Breast epithelium (tissue), 3 donors: ENCODE measurements at regions not wholly inside any gene's neighbourhood (a gene's known extent, or its start where the extent isn't known, plus 50 kb on each side); places are given as distances from the start of the nearest gene placed in this dataset.

ENCODE experiments used
- POLR2A ChIP-seq: fragments of 450-650 bp; IDR thresholded peaks from one replicate; pipeline ENCODE4 v1.6.1; 2016; ENCODE audit warnings: antibody characterized with exemption, mild to moderate bottlenecking, moderate library complexity
- TF ChIP-seq, protein P1 (sequence below), 3 donors: fragments of 450-650 bp; IDR thresholded peaks; one replicate each; pipeline ENCODE4 v1.5.1; 2016 to 2017; ENCODE audit warnings: antibody characterized with exemption in 3 of 3, mild to moderate bottlenecking in 3 of 3, moderate library complexity in 3 of 3

GRCh38 chr2:209095432-209095831 lies 328.4 kb upstream of the MAP2 start:
- TF ChIP-seq, protein P1, sequence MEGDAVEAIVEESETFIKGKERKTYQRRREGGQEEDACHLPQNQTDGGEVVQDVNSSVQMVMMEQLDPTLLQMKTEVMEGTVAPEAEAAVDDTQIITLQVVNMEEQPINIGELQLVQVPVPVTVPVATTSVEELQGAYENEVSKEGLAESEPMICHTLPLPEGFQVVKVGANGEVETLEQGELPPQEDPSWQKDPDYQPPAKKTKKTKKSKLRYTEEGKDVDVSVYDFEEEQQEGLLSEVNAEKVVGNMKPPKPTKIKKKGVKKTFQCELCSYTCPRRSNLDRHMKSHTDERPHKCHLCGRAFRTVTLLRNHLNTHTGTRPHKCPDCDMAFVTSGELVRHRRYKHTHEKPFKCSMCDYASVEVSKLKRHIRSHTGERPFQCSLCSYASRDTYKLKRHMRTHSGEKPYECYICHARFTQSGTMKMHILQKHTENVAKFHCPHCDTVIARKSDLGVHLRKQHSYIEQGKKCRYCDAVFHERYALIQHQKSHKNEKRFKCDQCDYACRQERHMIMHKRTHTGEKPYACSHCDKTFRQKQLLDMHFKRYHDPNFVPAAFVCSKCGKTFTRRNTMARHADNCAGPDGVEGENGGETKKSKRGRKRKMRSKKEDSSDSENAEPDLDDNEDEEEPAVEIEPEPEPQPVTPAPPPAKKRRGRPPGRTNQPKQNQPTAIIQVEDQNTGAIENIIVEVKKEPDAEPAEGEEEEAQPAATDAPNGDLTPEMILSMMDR (IDR thresholded peaks at IDR 0.05): no peak
- TF ChIP-seq POLR2A: no peak
